Upper lobe of left lung (tissue), 4 donors: ENCODE measurements at regions not wholly inside any gene's neighbourhood (a gene's known extent, or its start where the extent isn't known, plus 50 kb on each side); places are given as distances from the start of the nearest gene placed in this dataset.

Source experiments
- EP300 ChIP-seq, 4 donors: sonication (generic); formaldehyde crosslinking; IDR thresholded peaks; one replicate each; pipeline ENCODE4 v1.5.1; 2017; ENCODE audit warnings: antibody characterized with exemption in 4 of 4, control low read depth in 2 of 4
- POLR2A ChIP-seq, 4 donors: fragments of 450-650 bp; IDR thresholded peaks; one replicate each; pipeline ENCODE4 v1.5.1; 2016 to 2017; ENCODE audit warnings: antibody characterized with exemption in 4 of 4, mild to moderate bottlenecking in 2 of 4
- POLR2AphosphoS5 ChIP-seq, 2 donors: sonication (generic); formaldehyde crosslinking; IDR thresholded peaks; one replicate each; pipeline ENCODE4 v1.5.1; 2017; ENCODE audit warnings: antibody characterized with exemption in 2 of 2
- TF ChIP-seq, protein P1 (sequence below), 6 experiments: fragments of 450-650 bp in 4 of 6; fragments of 200-600 bp in 2 of 6; sonication (generic) in 2 of 6; IDR thresholded peaks; one replicate each; pipeline ENCODE4 v1.5.1; 2016 to 2019; ENCODE audit warnings: antibody characterized with exemption in 6 of 6

DNA sequence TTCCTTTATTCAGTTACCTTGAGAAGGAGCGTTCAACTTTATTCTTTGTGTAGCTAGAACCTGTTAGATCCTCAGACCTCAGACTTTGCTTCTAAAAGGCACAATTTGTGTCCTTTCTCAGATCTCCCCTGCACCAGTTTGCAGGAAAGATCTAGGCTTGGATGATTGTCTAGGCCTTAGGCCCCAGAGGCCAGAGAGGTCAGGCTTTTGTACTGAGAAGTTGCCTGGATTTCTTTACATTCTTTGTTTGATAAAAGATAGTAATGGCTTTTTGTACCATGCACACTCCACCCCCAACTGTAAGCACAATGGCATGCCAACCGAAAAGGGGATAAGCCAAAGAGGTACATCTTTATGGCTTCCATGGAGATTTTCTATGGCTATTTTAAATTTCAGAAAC lies 719.6 kb upstream of the NR2F2 start:
- TF ChIP-seq, protein P1, sequence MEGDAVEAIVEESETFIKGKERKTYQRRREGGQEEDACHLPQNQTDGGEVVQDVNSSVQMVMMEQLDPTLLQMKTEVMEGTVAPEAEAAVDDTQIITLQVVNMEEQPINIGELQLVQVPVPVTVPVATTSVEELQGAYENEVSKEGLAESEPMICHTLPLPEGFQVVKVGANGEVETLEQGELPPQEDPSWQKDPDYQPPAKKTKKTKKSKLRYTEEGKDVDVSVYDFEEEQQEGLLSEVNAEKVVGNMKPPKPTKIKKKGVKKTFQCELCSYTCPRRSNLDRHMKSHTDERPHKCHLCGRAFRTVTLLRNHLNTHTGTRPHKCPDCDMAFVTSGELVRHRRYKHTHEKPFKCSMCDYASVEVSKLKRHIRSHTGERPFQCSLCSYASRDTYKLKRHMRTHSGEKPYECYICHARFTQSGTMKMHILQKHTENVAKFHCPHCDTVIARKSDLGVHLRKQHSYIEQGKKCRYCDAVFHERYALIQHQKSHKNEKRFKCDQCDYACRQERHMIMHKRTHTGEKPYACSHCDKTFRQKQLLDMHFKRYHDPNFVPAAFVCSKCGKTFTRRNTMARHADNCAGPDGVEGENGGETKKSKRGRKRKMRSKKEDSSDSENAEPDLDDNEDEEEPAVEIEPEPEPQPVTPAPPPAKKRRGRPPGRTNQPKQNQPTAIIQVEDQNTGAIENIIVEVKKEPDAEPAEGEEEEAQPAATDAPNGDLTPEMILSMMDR (IDR thresholded peaks at IDR 0.05): no peak
- TF ChIP-seq POLR2A (IDR thresholded peaks at IDR 0.05) (no peak), EP300 (IDR thresholded peaks at IDR 0.05) (no peak), POLR2AphosphoS5 (IDR thresholded peaks at IDR 0.05) (no peak)
